ENCODE measurements at regions not wholly inside any gene's neighbourhood (a gene's known extent, or its start where the extent isn't known, plus 50 kb on each side); places are given as distances from the start of the nearest gene placed in this dataset.

DNA sequence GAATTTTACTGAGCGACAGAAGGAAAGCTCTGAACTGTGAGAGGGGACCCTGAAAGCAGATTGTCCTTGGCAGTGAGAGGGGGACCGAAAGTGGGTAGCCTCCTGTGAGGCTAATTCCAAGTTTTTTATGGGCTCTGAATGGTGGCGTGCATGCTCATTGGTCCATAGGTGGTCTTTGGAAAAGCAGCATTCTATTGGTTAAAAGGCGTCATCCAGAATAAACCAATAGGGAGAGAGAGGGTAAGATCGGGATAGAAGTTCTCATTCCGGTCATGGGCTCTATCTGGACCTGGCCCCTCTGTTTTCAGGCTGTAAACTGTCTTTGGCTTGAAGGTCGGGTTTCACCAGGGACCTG lies 539.8 kb upstream of the PCDH9 start:
- no peaks in the 10 kb centered on the region for H3K79me2 ChIP-seq (ENCODE audit: control insufficient read depth in 1 of 2, insufficient read depth in 2 of 2, low read length in 2 of 2)
- H3K4me2 ChIP-seq (ENCODE audit: insufficient read depth in 1 of 2, low read depth in 2 of 2, low read length in 2 of 2): no peak overlapping the region
- H3K14ac ChIP-seq (ENCODE audit: insufficient read length): no peak overlapping the region
- H3K56ac ChIP-seq (replicated peaks; ENCODE audit: insufficient read length, low read depth, low read length): no peak overlapping the region
- no peak overlapping the region for H4K91ac ChIP-seq (replicated peaks; ENCODE audit: insufficient read length, low read length)
- H2BK20ac ChIP-seq (ENCODE audit: low read length): no peak overlapping the region
- ChIA-PET POLR2A (ENCODE audit: partially characterized antibody) (no interaction called here), CTCF (ENCODE audit: partially characterized antibody) (interaction anchor here (1.1 kb wide), 1 partner anchor 18 kb away, joined by 5 read pairs; no protein-coding TSS in a partner anchor)
- peaks cover 3 to 10% of the 10 kb centered on the region in 2 experiments; a peak in 3 of 4 replicates for H3K9me3 ChIP-seq (ENCODE audit: insufficient read depth in 2 of 2, low read depth in 1 of 2, low read length in 1 of 2)
- no peak overlapping the region for H3K18ac ChIP-seq (ENCODE audit: extremely low read depth, low read length)
- H2BK5ac ChIP-seq (ENCODE audit: low read depth, low read length): no peak overlapping the region
- H3K23me2 ChIP-seq (ENCODE audit: low read depth, low read length): no peaks in the 10 kb centered on the region
- no peak overlapping the region for H3K23ac ChIP-seq (ENCODE audit: insufficient read length)
- H3K9ac ChIP-seq (replicated peaks in 1 of 4; ENCODE audit: extremely low read depth in 1 of 4, low read depth in 3 of 4, low read length in 3 of 4): no peak overlapping the region
- no peaks in the 10 kb centered on the region for H3K4me1 ChIP-seq (replicated peaks in 1 of 4; ENCODE audit: control insufficient read depth in 3 of 4, insufficient read depth in 4 of 4, low read length in 3 of 4)
- DNase-seq (ENCODE audit: low read depth in 1 of 2, low spot score in 2 of 2): no peak
- no peak overlapping the region for H4K8ac ChIP-seq (ENCODE audit: extremely low read depth, insufficient read depth, low read length)
- WGBS, 2 experiments (ENCODE audit: extremely low coverage in 1 of 2, insufficient coverage in 1 of 2, insufficient read length in 1 of 2, insufficient replicate concordance in 2 of 2, low coverage in 1 of 2, low lambda C conversion rate in 2 of 2, missing lambda C conversion rate in 1 of 2): 87% methylated on average over 7 of the region's 7 CpGs; no CpG with 5 or more reads in 1 of the 2 experiments
- no peak overlapping the region for H3K27ac ChIP-seq (ENCODE audit: low read depth, low read length)
- FAIRE-seq: no peak
- no peaks in the 10 kb centered on the region for H3K27me3 ChIP-seq (replicated peaks in 1 of 4; ENCODE audit: control insufficient read depth in 3 of 4, extremely low read depth in 1 of 4, insufficient read depth in 3 of 4, low read length in 3 of 4)
- no peak overlapping the region for H3K4ac ChIP-seq (replicated peaks; ENCODE audit: insufficient read length, low read depth, low read length)
- H4K5ac ChIP-seq (ENCODE audit: insufficient read length, low read depth, low read length): no peak overlapping the region
- TF ChIP-seq MAX (IDR thresholded peaks at IDR 0.05) (no peak), FOSL1 (IDR thresholded peaks at IDR 0.05; ENCODE audit: insufficient read depth, low read depth, low read length) (no peak), POLR2A (IDR thresholded peaks at IDR 0.05; ENCODE audit: control extremely low read depth in 1 of 2, low read depth in 2 of 2, low read length in 2 of 2) (no peak), BRCA1 (IDR thresholded peaks at IDR 0.05; ENCODE audit: low read depth, low read length) (no peak), POU5F1 (IDR thresholded peaks at IDR 0.05; ENCODE audit: low read depth, low read length) (no peak), GTF2F1 (IDR thresholded peaks at IDR 0.05; ENCODE audit: borderline replicate concordance, low read depth, low read length) (no peak), KDM1A (IDR thresholded peaks at IDR 0.05; ENCODE audit: borderline replicate concordance, low read length) (no peak), PHF8 (conservative IDR thresholded peaks at IDR 0.05; ENCODE audit: low read depth, low read length) (no peak), TEAD4 (IDR thresholded peaks at IDR 0.05; ENCODE audit: low read depth, low read length) (no peak), POLR2AphosphoS5 (IDR thresholded peaks at IDR 0.05; ENCODE audit: low read depth, low read length) (no peak), EP300 (IDR thresholded peaks at IDR 0.05; ENCODE audit: borderline replicate concordance in 1 of 2, low read depth in 2 of 2, low read length in 2 of 2) (no peak), BCL11A (IDR thresholded peaks at IDR 0.05; ENCODE audit: low read depth in 2 of 2, low read length in 2 of 2) (no peak), SIN3A (conservative IDR thresholded peaks at IDR 0.05 in 1 of 2, IDR thresholded peaks at IDR 0.05 in 1 of 2; ENCODE audit: low read depth in 1 of 2, low read length in 2 of 2) (no peak)
- TF ChIP-seq, protein P1, sequence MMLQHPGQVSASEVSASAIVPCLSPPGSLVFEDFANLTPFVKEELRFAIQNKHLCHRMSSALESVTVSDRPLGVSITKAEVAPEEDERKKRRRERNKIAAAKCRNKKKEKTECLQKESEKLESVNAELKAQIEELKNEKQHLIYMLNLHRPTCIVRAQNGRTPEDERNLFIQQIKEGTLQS (IDR thresholded peaks at IDR 0.05; ENCODE audit: insufficient read depth, low read depth, low read length): no peak
- no peak overlapping the region for H3K4me3 ChIP-seq (ENCODE audit: extremely low read depth in 1 of 4, insufficient read depth in 2 of 4, low read depth in 3 of 4, low read length in 4 of 4)
- no peaks in the 10 kb centered on the region for H3K79me1 ChIP-seq (ENCODE audit: low read depth, low read length)
- H2BK12ac ChIP-seq (ENCODE audit: low read depth, low read length): no peak overlapping the region
- no peak overlapping the region for H2BK120ac ChIP-seq (replicated peaks; ENCODE audit: low read depth, low read length)
- H4K20me1 ChIP-seq (replicated peaks in 1 of 2; ENCODE audit: control insufficient read depth in 1 of 2, insufficient read depth in 2 of 2, low read length in 2 of 2): no peaks in the 10 kb centered on the region
- no peak overlapping the region for H2AK5ac ChIP-seq (ENCODE audit: low read depth, low read length)
- peak overlapping the region; percentile 79; the same call in 1 of the 2 replicates for H2AFZ ChIP-seq (ENCODE audit: low read length)
- no peaks in the 10 kb centered on the region for H3K36me3 ChIP-seq (ENCODE audit: control insufficient read depth in 2 of 4, insufficient read depth in 4 of 4, low read length in 3 of 4)
- no peak overlapping the region for H2BK15ac ChIP-seq (ENCODE audit: low read length)

Measured in H1 (cell line).